C4-2B (cell line): ENCODE measurements at regions not wholly inside any gene's neighbourhood (a gene's known extent, or its start where the extent isn't known, plus 50 kb on each side); places are given as distances from the start of the nearest gene placed in this dataset.

Experiments used
- ZFX ChIP-seq: fragments of 450-650 bp; IDR thresholded peaks from 2 replicates; pipeline ENCODE4 v1.6.1; 2017
- TF ChIP-seq, protein P1 (sequence below): fragments of 450-650 bp; conservative IDR thresholded peaks from 2 replicates; pipeline ENCODE4 v1.5.1; 2017; ENCODE audit warnings: mild to moderate bottlenecking

DNA sequence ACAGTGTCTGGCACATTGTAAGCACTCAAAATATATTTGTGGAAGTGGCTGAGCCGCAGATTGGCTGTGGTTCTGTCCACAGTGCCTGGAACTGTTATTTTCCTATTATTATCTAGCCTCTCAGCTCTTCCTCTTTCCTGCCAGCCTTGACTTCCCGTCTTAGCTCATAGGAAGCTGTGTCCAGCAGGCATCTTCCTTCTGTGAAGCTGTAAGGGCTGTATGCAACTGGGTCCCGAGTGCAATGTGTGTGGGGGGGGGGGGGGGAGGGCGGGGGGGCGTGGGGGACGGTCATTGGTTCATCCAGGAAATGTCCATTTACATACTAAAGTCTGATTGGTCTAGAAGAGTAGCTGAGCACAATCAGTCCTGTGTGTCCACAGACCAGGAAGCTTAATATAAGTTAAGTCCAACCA lies 210.7 kb downstream of the PDGFRA start:
- TF ChIP-seq ZFX = no peak
- TF ChIP-seq, protein P1, sequence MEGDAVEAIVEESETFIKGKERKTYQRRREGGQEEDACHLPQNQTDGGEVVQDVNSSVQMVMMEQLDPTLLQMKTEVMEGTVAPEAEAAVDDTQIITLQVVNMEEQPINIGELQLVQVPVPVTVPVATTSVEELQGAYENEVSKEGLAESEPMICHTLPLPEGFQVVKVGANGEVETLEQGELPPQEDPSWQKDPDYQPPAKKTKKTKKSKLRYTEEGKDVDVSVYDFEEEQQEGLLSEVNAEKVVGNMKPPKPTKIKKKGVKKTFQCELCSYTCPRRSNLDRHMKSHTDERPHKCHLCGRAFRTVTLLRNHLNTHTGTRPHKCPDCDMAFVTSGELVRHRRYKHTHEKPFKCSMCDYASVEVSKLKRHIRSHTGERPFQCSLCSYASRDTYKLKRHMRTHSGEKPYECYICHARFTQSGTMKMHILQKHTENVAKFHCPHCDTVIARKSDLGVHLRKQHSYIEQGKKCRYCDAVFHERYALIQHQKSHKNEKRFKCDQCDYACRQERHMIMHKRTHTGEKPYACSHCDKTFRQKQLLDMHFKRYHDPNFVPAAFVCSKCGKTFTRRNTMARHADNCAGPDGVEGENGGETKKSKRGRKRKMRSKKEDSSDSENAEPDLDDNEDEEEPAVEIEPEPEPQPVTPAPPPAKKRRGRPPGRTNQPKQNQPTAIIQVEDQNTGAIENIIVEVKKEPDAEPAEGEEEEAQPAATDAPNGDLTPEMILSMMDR = no peak
